Neural progenitor cell (in vitro differentiated cells): ENCODE measurements at regions not wholly inside any gene's neighbourhood (a gene's known extent, or its start where the extent isn't known, plus 50 kb on each side); places are given as distances from the start of the nearest gene placed in this dataset.

Experiments used
- CTCF ChIP-seq: fragments of 200-600 bp; sonication (generic); IDR thresholded peaks from 2 replicates; pipeline ENCODE4 v1.5.1; 2017; ENCODE audit warnings: antibody characterized with exemption, mild to moderate bottlenecking
- EZH2 ChIP-seq: fragments of 200-600 bp; sonication (generic); IDR thresholded peaks from 2 replicates; pipeline ENCODE4 v1.6.1; 2017; ENCODE audit warnings: antibody characterized with exemption, mild to moderate bottlenecking, moderate library complexity
- EZH2phosphoT487 ChIP-seq: fragments of 200-600 bp; sonication (generic); IDR thresholded peaks from 2 replicates; pipeline ENCODE4 v1.6.1; 2017; ENCODE audit warnings: antibody characterized with exemption

GRCh38 chr3:96449803-96450202, 364.6 kb upstream of the EPHA6 start:
- TF ChIP-seq CTCF (no peak), EZH2phosphoT487 (no peak), EZH2 (no peak)
